Hepatocyte (in vitro differentiated cells): ENCODE measurements at regions not wholly inside any gene's neighbourhood (a gene's known extent, or its start where the extent isn't known, plus 50 kb on each side); places are given as distances from the start of the nearest gene placed in this dataset.

Experiments used
- CTCF ChIP-seq: fragments of 200-600 bp; sonication (generic); IDR thresholded peaks from 2 replicates; pipeline ENCODE4 v1.5.1; 2016; ENCODE audit warnings: antibody characterized with exemption, mild to moderate bottlenecking; ENCODE audit not compliant: poor library complexity
- EZH2 ChIP-seq: fragments of 200-600 bp; sonication (generic); IDR thresholded peaks from 2 replicates; pipeline ENCODE4 v1.6.1; 2016; ENCODE audit warnings: antibody characterized with exemption, mild to moderate bottlenecking, borderline replicate concordance

- no peak for TF ChIP-seq EZH2
- no peak for TF ChIP-seq CTCF
Measured at GRCh38 chr3:11903447-11903846, 56.8 kb upstream of the TAMM41 start.
